ENCODE measurements at regions not wholly inside any gene's neighbourhood (a gene's known extent, or its start where the extent isn't known, plus 50 kb on each side); places are given as distances from the start of the nearest gene placed in this dataset.
A peak's percentile ranks its signal among the peaks of the same experiment; 100 is the strongest.

- Histone ChIP-seq H3K4me3 (no peak overlapping the region), H3K27ac (no peak overlapping the region)
- TF ChIP-seq CTCF (IDR thresholded peaks at IDR 0.05), result no peak
- no peak for DNase-seq (ENCODE audit: low spot score)
Measured at GRCh38 chr10:36899652-36900051, 225.7 kb upstream of the ANKRD30A start.

DNA sequence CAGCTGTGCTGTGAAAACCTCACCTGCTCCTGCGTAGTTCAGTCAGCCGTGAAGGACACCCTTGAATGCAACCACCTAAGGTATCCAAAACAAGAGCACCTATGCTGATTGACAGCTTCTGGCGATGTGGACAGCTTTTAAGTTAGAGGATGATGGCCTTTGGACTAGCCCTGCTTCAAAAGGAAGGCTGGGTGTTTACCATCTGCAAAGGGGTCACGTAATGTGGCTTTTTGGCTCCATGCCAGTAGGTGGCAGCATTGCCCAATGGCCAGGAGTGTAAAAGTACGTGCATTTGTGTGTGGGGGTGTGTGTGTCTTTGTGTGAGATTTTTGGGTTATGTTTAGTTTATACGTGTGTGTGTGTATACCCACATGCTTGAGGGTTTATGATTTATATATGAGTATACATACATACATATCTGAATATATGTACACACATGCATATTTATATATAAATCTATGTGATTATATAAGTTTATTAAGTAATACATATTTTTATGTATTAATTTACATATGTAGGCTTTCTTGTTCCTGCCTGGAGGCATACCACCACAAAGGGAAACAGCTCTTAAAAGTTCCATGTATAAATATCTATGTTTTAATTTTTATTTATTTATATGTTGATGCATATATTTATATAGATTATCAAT lies 236.3 kb upstream of the ANKRD30A start:
- no peak overlapping the region for H3K27ac ChIP-seq
- no peak for DNase-seq (ENCODE audit: low spot score)
- no peak overlapping the region for H3K4me3 ChIP-seq
- TF ChIP-seq CTCF (IDR thresholded peaks at IDR 0.05), result no peak

GRCh38 chr10:36886303-36886891 lies 239.0 kb upstream of the ANKRD30A start:
- TF ChIP-seq CTCF (IDR thresholded peaks at IDR 0.05), result no peak
- no peak for DNase-seq (ENCODE audit: low spot score)

GRCh38 chr10:36885746-36886145 lies 239.7 kb upstream of the ANKRD30A start:
- Histone ChIP-seq H3K27ac (no peak overlapping the region), H3K4me3 (no peak overlapping the region)
- no peak for TF ChIP-seq CTCF (IDR thresholded peaks at IDR 0.05)
- no peak for DNase-seq (ENCODE audit: low spot score)

More at GRCh38 chr10:36886303-36886891, 239.0 kb upstream of the ANKRD30A start:
- no peak overlapping the region for H3K4me3 ChIP-seq
- H3K27ac ChIP-seq, result no peak overlapping the region

GRCh38 chr10:36882781-36883180 lies 242.6 kb upstream of the ANKRD30A start:
- DNase-seq (ENCODE audit: low spot score), result no peak
- TF ChIP-seq CTCF (IDR thresholded peaks at IDR 0.05), result no peak
- H3K27ac ChIP-seq, result no peak overlapping the region
- H3K4me3 ChIP-seq, result no peak overlapping the region

- peak; percentile 23 for TF ChIP-seq CTCF (IDR thresholded peaks at IDR 0.05)
- H3K27ac ChIP-seq, result no peak overlapping the region
- no peak for DNase-seq (ENCODE audit: low spot score)
- H3K4me3 ChIP-seq, result no peak overlapping the region
Measured at GRCh38 chr10:36880898-36881297, 244.5 kb upstream of the ANKRD30A start.
